GM12891 (cell line): ENCODE measurements at regions not wholly inside any gene's neighbourhood (a gene's known extent, or its start where the extent isn't known, plus 50 kb on each side); places are given as distances from the start of the nearest gene placed in this dataset.

Source experiments
- DNase-seq: peaks from one replicate; pipeline ENCODE4 v3.0.0; 2011; ENCODE audit warnings: low spot score; ENCODE audit not compliant: insufficient read length
- FAIRE-seq: peaks from 2 replicates; lab custom pipeline; 2011; peaks lifted over from hg19 to GRCh38; lab: Jason Lieb, UNC
- PAX5 ChIP-seq: IDR thresholded peaks from 2 replicates; pipeline ENCODE4 v1.6.1; 2011; ENCODE audit warnings: low read length, moderate library complexity, mild to moderate bottlenecking; ENCODE audit not compliant: insufficient read depth, severe bottlenecking
- POLR2A ChIP-seq: IDR thresholded peaks from 2 replicates; pipeline ENCODE4 v1.6.1; 2011; ENCODE audit warnings: low read depth, low read length, control low read depth
- POLR2AphosphoS5 ChIP-seq: IDR thresholded peaks from 2 replicates; pipeline ENCODE4 v1.6.1; 2011; ENCODE audit warnings: low read depth, low read length, control low read depth
- POU2F2 ChIP-seq: IDR thresholded peaks from 2 replicates; pipeline ENCODE4 v1.6.1; 2011; ENCODE audit warnings: low read depth, mild to moderate bottlenecking, control low read depth, low read length, moderate library complexity
- SPI1 ChIP-seq: IDR thresholded peaks from 2 replicates; pipeline ENCODE4 v1.6.1; 2011; ENCODE audit warnings: low read depth, low read length, control low read depth
- TAF1 ChIP-seq: IDR thresholded peaks from 2 replicates; pipeline ENCODE4 v1.6.1; 2011; ENCODE audit warnings: low read depth, low read length, control low read depth

DNA sequence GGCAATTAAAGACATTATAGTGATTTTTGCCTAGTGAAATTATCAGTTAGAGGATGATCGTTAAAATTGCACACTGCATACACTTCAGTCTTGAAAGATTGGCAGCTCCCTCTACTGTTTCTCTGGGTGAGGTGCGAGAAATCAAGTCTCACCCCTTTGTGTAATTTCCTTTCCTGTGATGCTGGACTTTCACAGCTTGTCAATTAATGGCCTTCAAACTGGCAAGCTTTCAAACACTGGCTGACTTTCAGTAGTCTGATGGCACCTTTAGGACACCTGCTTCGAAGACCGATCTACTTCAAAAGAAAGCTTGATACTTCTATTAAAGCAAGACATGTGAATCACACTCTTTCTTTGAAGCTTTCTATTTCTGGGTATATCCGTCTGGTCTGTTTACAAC is 706.7 kb upstream of the PTPRD start:
- no peak for FAIRE-seq
- DNase-seq, result no peak

DNA sequence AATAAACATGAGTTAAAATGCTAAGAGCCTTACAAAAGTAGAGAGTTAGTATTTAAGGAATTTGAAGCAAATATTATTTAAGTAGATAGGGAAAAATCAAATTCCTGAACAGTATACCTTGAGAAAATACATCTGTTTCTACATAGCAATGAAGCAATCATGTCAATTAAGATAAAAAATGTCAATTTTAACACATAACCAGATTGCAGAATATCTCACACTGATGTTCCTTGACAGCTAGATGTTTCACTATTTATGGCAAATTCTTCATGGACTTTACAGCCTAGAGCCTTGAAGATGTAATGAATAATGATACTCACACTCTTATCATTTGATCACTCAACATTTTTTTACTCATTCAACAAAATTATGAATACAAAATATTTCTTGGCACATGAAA is 708.2 kb upstream of the PTPRD start:
- no peak for TF ChIP-seq POLR2A
- FAIRE-seq (no peak), DNase-seq (no peak)

More for the DNA sequence above, 706.7 kb upstream of the PTPRD start:
- TF ChIP-seq POLR2A (no peak), POLR2AphosphoS5 (no peak), SPI1 (no peak), TAF1 (no peak), POU2F2 (no peak), PAX5 (no peak)

DNA sequence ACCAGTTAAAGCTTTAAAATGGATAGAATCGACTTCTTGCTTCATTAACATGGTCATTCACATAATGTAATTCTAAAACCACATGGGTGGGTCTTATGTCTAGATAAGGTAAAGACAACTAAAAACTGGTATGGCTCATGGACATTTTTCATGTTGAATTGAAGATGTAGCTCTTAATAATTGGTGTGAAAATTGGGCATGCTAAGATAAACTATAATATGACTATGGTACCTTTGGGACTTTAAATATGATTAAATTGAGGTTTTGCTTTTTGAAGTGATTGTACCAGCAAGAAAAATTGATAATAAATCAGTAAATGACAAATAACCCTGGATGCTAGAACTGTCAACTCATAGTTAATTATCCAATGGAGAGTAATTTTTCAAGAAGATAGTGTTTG is 710.7 kb upstream of the PTPRD start:
- FAIRE-seq (no peak), DNase-seq (no peak)
- TF ChIP-seq POLR2A (no peak), TAF1 (no peak), POU2F2 (no peak), SPI1 (no peak), POLR2AphosphoS5 (no peak), PAX5 (no peak)

DNA sequence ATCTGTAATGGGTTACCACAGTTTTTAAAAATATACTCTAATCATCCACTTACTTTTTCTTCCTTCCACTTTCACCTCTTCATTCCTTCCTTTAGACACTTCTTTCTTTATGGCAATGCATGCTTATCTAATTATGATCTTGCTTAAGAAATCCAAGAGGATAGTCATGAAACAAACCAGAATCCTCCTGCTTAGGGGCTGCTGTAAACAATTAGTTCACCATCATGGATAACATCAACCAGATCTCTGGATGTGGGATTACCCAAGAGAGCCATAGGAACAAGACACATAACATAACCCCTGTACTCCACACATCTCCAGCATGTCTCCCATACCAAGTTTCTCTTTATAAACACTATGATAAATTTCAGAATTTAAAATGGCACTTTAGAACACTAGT is 713.4 kb upstream of the PTPRD start:
- no peak for DNase-seq

DNA sequence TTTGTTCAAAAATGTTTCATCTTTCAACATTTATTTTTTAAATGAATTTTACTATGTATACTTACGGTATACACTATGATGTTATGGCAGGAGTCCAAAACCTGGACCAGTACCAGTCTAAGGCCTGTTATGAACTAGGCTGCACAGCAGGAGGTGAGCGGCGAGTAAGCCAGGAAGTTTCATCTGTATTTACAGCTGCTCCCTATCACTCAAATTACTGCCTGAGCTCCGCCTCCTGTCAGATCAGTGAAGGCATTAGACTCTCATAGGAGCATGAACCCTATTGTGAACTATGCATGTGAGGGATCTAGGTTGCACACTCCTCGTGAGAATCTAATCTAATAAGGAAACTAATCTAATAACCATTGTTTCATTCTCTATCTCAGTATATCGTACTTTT is 715.5 kb upstream of the PTPRD start:
- FAIRE-seq, result no peak
- TF ChIP-seq SPI1 (no peak), POU2F2 (no peak), TAF1 (no peak), POLR2A (no peak), POLR2AphosphoS5 (no peak), PAX5 (no peak)
- DNase-seq, result no peak

More for the DNA sequence above, 713.4 kb upstream of the PTPRD start:
- TF ChIP-seq TAF1 (no peak), POU2F2 (no peak), POLR2AphosphoS5 (no peak), SPI1 (no peak), POLR2A (no peak)
- FAIRE-seq, result no peak

DNA sequence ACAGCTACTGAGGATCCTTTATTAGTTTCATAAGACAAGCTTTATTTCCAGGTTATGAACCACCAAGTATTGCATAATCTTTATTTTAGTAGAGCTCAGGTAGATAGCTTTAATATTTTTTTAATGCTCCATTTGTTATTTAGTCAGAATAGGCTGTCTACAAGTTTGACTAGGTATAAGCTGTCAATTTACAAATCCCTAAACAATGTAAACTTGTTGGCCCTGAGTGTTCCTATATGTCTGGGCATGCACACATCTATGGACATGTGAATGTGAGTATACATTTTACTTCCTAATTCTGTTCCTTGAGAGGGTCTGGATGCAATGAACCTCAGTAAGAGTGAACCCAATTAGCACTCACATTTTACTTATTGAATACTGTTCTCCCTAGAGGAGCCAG is 722.2 kb upstream of the PTPRD start:
- no peak for DNase-seq
- TF ChIP-seq PAX5 (no peak), TAF1 (no peak), POLR2AphosphoS5 (no peak), SPI1 (no peak), POLR2A (no peak), POU2F2 (no peak)
- FAIRE-seq, result no peak

DNA sequence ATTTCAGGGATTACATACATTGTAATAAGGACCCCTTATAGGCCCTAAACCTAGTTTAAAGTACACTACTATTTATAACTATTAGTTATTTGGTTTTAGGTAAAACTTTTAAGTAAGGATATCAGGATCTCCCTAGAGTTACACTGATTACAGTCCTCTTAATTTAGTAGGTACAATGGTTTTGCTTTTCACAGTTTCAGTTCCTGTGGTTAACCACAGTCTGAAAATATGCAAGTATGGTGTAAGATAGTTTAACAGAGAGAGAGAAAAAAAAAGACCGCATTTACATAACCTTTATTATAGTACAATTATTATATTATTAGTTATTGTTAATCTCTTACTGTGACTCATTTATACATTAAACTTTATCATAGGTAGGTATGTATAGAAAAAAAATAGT is 725.3 kb upstream of the PTPRD start:
- TF ChIP-seq SPI1, result peak; percentile 73
- no peak for TF ChIP-seq POLR2AphosphoS5
- FAIRE-seq (no peak), DNase-seq (no peak)

DNA sequence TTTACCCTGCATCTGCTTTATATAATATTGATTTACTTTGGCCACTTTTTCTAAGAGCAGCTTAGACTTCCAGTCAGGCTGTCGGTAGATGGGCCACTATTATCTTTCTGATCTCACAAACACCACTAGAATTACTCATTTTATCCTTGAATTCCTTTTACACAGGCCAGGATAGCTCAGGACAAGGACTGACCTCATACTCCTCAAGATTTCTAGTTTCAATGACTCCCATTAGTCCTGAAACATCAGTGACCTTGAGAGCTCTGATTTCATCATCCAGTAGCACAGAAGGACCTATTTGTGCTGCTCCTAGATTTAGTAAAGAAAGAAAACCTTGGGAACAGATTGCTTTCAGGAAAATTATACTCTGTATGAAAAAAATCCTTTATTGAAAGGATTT is 727.9 kb upstream of the PTPRD start:
- DNase-seq, result no peak
- TF ChIP-seq POLR2AphosphoS5, result no peak
- no peak for TF ChIP-seq PAX5
- no peak for TF ChIP-seq TAF1
- TF ChIP-seq POU2F2, result no peak
- TF ChIP-seq SPI1, result no peak
- no peak for FAIRE-seq

DNA sequence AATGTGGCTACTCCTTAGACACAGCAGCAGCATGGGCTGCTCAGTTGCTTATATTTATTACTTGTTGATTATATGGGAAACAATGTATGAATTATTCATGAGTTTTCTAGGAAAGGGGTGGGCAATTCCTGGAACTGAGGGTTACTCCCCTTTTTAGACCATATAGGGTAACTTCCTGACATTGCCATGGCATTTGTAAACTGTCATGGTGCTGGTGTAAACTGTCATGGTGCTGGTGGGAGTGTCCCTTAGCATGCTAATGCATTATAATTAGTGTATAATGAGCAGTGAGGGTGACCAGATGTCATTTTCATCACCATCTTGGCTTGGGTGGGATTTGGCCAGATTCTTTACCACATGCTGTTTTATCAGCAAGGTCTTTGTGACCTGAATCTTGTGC is 734.6 kb upstream of the PTPRD start:
- TF ChIP-seq POLR2A (no peak), TAF1 (no peak), POLR2AphosphoS5 (no peak), PAX5 (no peak), POU2F2 (no peak), SPI1 (no peak)
- FAIRE-seq (no peak), DNase-seq (no peak)

DNA sequence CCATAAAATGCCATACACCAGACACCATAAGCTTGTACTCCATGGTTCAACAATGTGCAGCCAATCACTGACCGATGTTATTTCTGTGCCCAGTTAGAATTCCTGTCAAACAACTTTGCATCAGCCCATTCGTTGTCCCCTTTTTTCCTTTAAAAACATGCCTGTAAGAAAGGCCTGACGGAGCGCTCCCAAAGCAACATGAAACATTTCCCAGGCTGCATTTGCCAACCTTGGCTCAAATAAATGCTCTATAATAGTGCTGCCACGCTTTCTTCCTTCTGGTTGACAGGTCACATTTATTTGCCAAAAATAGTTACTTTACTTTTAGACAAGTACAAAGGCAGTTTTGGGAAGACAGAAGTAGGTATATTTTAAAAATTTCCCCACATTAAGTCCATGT is 735.6 kb upstream of the PTPRD start:
- no peak for TF ChIP-seq TAF1
- no peak for TF ChIP-seq SPI1
- no peak for TF ChIP-seq PAX5
- no peak for TF ChIP-seq POLR2A
- no peak for TF ChIP-seq POLR2AphosphoS5
- no peak for TF ChIP-seq POU2F2
- DNase-seq, result no peak
- no peak for FAIRE-seq

DNA sequence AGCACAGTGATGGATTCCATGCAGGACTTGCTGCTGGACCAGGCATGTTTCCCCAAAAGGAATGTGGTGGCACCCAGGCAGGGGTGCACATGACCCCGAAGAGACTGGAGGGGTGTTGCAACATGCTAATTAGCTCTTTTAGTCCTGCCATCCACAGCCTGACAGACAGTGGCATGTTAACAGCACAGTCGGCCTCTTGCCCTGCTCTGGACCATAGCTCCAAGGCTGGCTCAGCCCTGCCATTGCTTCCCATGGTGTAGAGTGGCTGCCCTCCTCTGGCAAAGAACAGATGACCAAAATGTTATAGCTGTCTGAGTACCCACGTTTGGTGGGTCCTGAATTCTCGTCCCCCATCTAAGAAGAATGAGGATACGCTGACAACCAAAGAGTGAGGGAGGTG is 736.4 kb upstream of the PTPRD start:
- no peak for FAIRE-seq
- DNase-seq, result no peak
- no peak for TF ChIP-seq POLR2AphosphoS5
- TF ChIP-seq POLR2A, result no peak
- no peak for TF ChIP-seq PAX5
- no peak for TF ChIP-seq POU2F2
- no peak for TF ChIP-seq TAF1
- TF ChIP-seq SPI1, result no peak
